H9 (cell line): ENCODE measurements at regions not wholly inside any gene's neighbourhood (a gene's known extent, or its start where the extent isn't known, plus 50 kb on each side); places are given as distances from the start of the nearest gene placed in this dataset.

Experiments
- DNase-seq: peaks from one replicate; pipeline ENCODE4 v3.0.0-alpha.2; 2017
- H2AFZ ChIP-seq: one replicate; pipeline ENCODE4 v1.6.1; 2013; ENCODE audit warnings: mild to moderate bottlenecking, low read length, control low read depth, moderate library complexity
- H2AK5ac ChIP-seq: 2 replicates; pipeline ENCODE4 v1.6.1; 2013; ENCODE audit warnings: low read length, control low read depth, mixed read lengths; ENCODE audit not compliant: insufficient read length
- H2BK120ac ChIP-seq: one replicate; pipeline ENCODE4 v1.6.1; 2013; ENCODE audit warnings: low read depth, mild to moderate bottlenecking, low read length, control low read depth, inconsistent platforms; ENCODE audit not compliant: poor library complexity, severe bottlenecking
- H2BK12ac ChIP-seq: 2 replicates; pipeline ENCODE4 v1.6.1; 2013; ENCODE audit warnings: low read length, control low read depth, mixed read lengths, low read depth; ENCODE audit not compliant: insufficient read length
- H2BK15ac ChIP-seq: 2 replicates; pipeline ENCODE4 v1.6.1; 2013; ENCODE audit warnings: low read depth, low read length, control low read depth
- H2BK20ac ChIP-seq: one replicate; pipeline ENCODE4 v1.6.1; 2013; ENCODE audit warnings: low read depth, mild to moderate bottlenecking, low read length, control low read depth, inconsistent platforms; ENCODE audit not compliant: poor library complexity, severe bottlenecking
- H2BK5ac ChIP-seq: 2 replicates; pipeline ENCODE4 v1.6.1; 2013; ENCODE audit warnings: low read length, control low read depth, mixed read lengths; ENCODE audit not compliant: insufficient read length
- H3K14ac ChIP-seq: 2 replicates; pipeline ENCODE4 v1.6.1; 2013; ENCODE audit warnings: low read length, control low read depth; ENCODE audit not compliant: insufficient read depth
- H3K18ac ChIP-seq: 2 replicates; pipeline ENCODE4 v1.6.1; 2013; ENCODE audit warnings: low read depth, mild to moderate bottlenecking, mixed read lengths, low read length, control low read depth; ENCODE audit not compliant: insufficient read length
- H3K23ac ChIP-seq: 2 replicates; pipeline ENCODE4 v1.6.1; 2013; ENCODE audit warnings: low read length, control low read depth, mixed read lengths, low read depth; ENCODE audit not compliant: insufficient read length
- H3K23me2 ChIP-seq: 2 replicates; pipeline ENCODE4 v1.6.1; 2013; ENCODE audit warnings: low read depth, mild to moderate bottlenecking, mixed read lengths, low read length, control low read depth; ENCODE audit not compliant: insufficient read length, poor library complexity, severe bottlenecking
- H3K27ac ChIP-seq: 2 replicates; pipeline ENCODE4 v1.5.1; 2013; ENCODE audit warnings: low read length, control low read depth, mixed read lengths, low read depth; ENCODE audit not compliant: insufficient read length
- H3K27me3 ChIP-seq: 2 replicates; pipeline ENCODE4 v1.6.1; 2013; ENCODE audit warnings: low read length, control low read depth, inconsistent platforms; ENCODE audit not compliant: insufficient read depth
- H3K4ac ChIP-seq: 2 replicates; pipeline ENCODE4 v1.6.1; 2013; ENCODE audit warnings: low read depth, mild to moderate bottlenecking, control low read depth, inconsistent platforms, low read length, moderate library complexity
- H3K4me1 ChIP-seq: 2 replicates; pipeline ENCODE4 v1.6.1; 2013; ENCODE audit warnings: low read length, control low read depth, inconsistent platforms; ENCODE audit not compliant: insufficient read depth
- H3K4me2 ChIP-seq: 2 replicates; pipeline ENCODE4 v1.6.1; 2013; ENCODE audit warnings: low read length, control low read depth, mixed read lengths; ENCODE audit not compliant: insufficient read length, insufficient read depth
- H3K56ac ChIP-seq: 2 replicates; pipeline ENCODE4 v1.6.1; 2013; ENCODE audit warnings: low read depth, mild to moderate bottlenecking, mixed read lengths, low read length, control low read depth; ENCODE audit not compliant: insufficient read length
- H3K79me1 ChIP-seq: 2 replicates; pipeline ENCODE4 v1.6.1; 2013; ENCODE audit warnings: low read depth, mild to moderate bottlenecking, moderate library complexity, low read length, control low read depth, inconsistent platforms; ENCODE audit not compliant: insufficient read depth, poor library complexity, severe bottlenecking
- H3K79me2 ChIP-seq: 2 replicates; pipeline ENCODE4 v1.6.1; 2013; ENCODE audit warnings: low read length, control low read depth, inconsistent platforms; ENCODE audit not compliant: insufficient read depth
- H3K9ac ChIP-seq: 2 replicates; pipeline ENCODE4 v1.6.1; 2013; ENCODE audit warnings: low read length, control low read depth, mixed read lengths; ENCODE audit not compliant: insufficient read length; ENCODE audit errors: extremely low read depth
- H3K9me3 ChIP-seq: one replicate; pipeline ENCODE4 v1.6.1; 2013; ENCODE audit warnings: low read depth, low read length, inconsistent platforms; ENCODE audit not compliant: control insufficient read depth
- H3T11ph ChIP-seq: one replicate; pipeline ENCODE4 v1.6.1; 2013; ENCODE audit warnings: mild to moderate bottlenecking, low read length, control low read depth, inconsistent platforms
- H4K20me1 ChIP-seq: one replicate; pipeline ENCODE4 v1.6.1; 2013; ENCODE audit not compliant: control insufficient read depth, insufficient read length, insufficient read depth
- H4K5ac ChIP-seq: 2 replicates; pipeline ENCODE4 v1.6.1; 2013; ENCODE audit warnings: low read depth, mild to moderate bottlenecking, mixed read lengths, low read length, control low read depth; ENCODE audit not compliant: insufficient read length
- H4K8ac ChIP-seq: replicated peaks from 2 replicates; pipeline ENCODE4 v1.6.1; 2013; ENCODE audit warnings: low read length, control low read depth, mixed read lengths, low read depth; ENCODE audit not compliant: insufficient read length
- H4K91ac ChIP-seq: 2 replicates; pipeline ENCODE4 v1.6.1; 2013; ENCODE audit warnings: low read depth, mild to moderate bottlenecking, moderate library complexity, mixed read lengths, low read length, control low read depth; ENCODE audit not compliant: insufficient read length
- H3K27ac Mint-ChIP-seq, 3 experiments: 2 replicates in 2 of 3; 3 replicates in 1 of 3; pipeline ENCODE4 v1.8.0; 2020 to 2021; ENCODE audit warnings: mixed read lengths in 3 of 3, mild to moderate bottlenecking in 1 of 3, moderate library complexity in 1 of 3
- H3K27me3 Mint-ChIP-seq: 2 replicates; pipeline ENCODE4 v1.8.0; 2021; ENCODE audit warnings: low read depth, mild to moderate bottlenecking, moderate library complexity, mixed read lengths
- H3K36me3 Mint-ChIP-seq, 3 experiments: 2 replicates in 2 of 3; 3 replicates in 1 of 3; pipeline ENCODE4 v1.8.0; 2020 to 2021; ENCODE audit warnings: low read depth in 3 of 3, mixed read lengths in 3 of 3; ENCODE audit not compliant: insufficient read depth in 1 of 3
- H3K4me1 Mint-ChIP-seq, 2 experiments: 2 replicates each; pipeline ENCODE4 v1.8.0; 2020; ENCODE audit warnings: mixed read lengths in 2 of 2
- H3K4me3 Mint-ChIP-seq, 2 experiments: 2 replicates in 1 of 2; 3 replicates in 1 of 2; pipeline ENCODE4 v1.8.0; 2020 to 2021; ENCODE audit warnings: mild to moderate bottlenecking in 2 of 2, mixed read lengths in 2 of 2, moderate library complexity in 1 of 2
- H3K9me3 Mint-ChIP-seq, 2 experiments: 2 replicates in 1 of 2; 3 replicates in 1 of 2; pipeline ENCODE4 v1.8.0; 2020; ENCODE audit warnings: mild to moderate bottlenecking in 2 of 2, mixed read lengths in 2 of 2, moderate library complexity in 1 of 2
- CTCF ChIP-seq: fragments of 200-600 bp; sonication (generic); conservative IDR thresholded peaks from 3 replicates; pipeline ENCODE4 v1.8.0; 2021; ENCODE audit warnings: antibody characterized with exemption, mild to moderate bottlenecking
- WGBS: extraction: QIAGEN DNeasy Blood & Tissue Kit; methylation state at CpG from one replicate; pipeline ENCODE4 v1.1.7; 2013; ENCODE audit warnings: missing lambda C conversion rate, low lambda C conversion rate, mixed read lengths; ENCODE audit not compliant: insufficient read length; ENCODE audit errors: extremely low coverage; 5-methylcytosine and 5-hydroxymethylcytosine counted together

- Mint-ChIP-seq H3K27me3 (peaks cover 93% of the 10 kb centered on the region), H3K27ac (peak overlapping the region in 2 of 3 experiments; percentile 28 to 58; a peak in 1 of 7 replicates)
- peak; percentile 44 for DNase-seq
Observed at GRCh38 chr15:96087180-96087884, 243.2 kb upstream of the NR2F2 start.

More at GRCh38 chr15:96087180-96087884, 243.2 kb upstream of the NR2F2 start:
- H2BK15ac ChIP-seq = no peak overlapping the region
- no peak overlapping the region for H3K27ac ChIP-seq
- H3K4ac ChIP-seq = no peak overlapping the region
- Mint-ChIP-seq H3K4me3 (no peak overlapping the region), H3K4me1 (peaks cover 30 to 47% of the 10 kb centered on the region in 2 experiments), H3K9me3 (no peaks in the 10 kb centered on the region; a peak in 2 of 5 replicates), H3K36me3 (no peaks in the 10 kb centered on the region; a peak in 1 of 7 replicates)
- no peaks in the 10 kb centered on the region for H3K79me2 ChIP-seq
- no peak overlapping the region for H3K56ac ChIP-seq
- no peak overlapping the region for H4K5ac ChIP-seq
- H2AK5ac ChIP-seq = no peak overlapping the region
- TF ChIP-seq CTCF = no peak
- no peak overlapping the region for H2BK120ac ChIP-seq
- no peak overlapping the region for H3T11ph ChIP-seq
- H3K4me2 ChIP-seq = no peak overlapping the region
- H3K4me1 ChIP-seq = no peaks in the 10 kb centered on the region; the same call in 1 of the 2 replicates
- no peak overlapping the region for H2BK5ac ChIP-seq
- WGBS = no CpG with 5 or more reads among the region's 2 CpGs
- no peak overlapping the region for H4K8ac ChIP-seq
- no peaks in the 10 kb centered on the region for H4K20me1 ChIP-seq
- no peak overlapping the region for H3K9ac ChIP-seq
- no peaks in the 10 kb centered on the region for H3K79me1 ChIP-seq
- H3K18ac ChIP-seq = no peak overlapping the region
- no peak overlapping the region for H3K23ac ChIP-seq
- H2AFZ ChIP-seq = no peak overlapping the region
- H3K14ac ChIP-seq = no peak overlapping the region
- no peak overlapping the region for H2BK12ac ChIP-seq
- no peak overlapping the region for H4K91ac ChIP-seq
- H3K27me3 ChIP-seq = peaks cover 41% of the 10 kb centered on the region
- H3K23me2 ChIP-seq = no peaks in the 10 kb centered on the region
- H2BK20ac ChIP-seq = no peak overlapping the region
- H3K9me3 ChIP-seq = no peaks in the 10 kb centered on the region
